OCI-LY1 (cell line): ENCODE measurements at regions not wholly inside any gene's neighbourhood (a gene's known extent, or its start where the extent isn't known, plus 50 kb on each side); places are given as distances from the start of the nearest gene placed in this dataset.
"Not testable (repeated sequence)": the region's sequence is repeated elsewhere in the genome, so short reads cannot be mapped to it uniquely, and the experiment has no call there.

ENCODE experiments used
- H2AFZ ChIP-seq: fragments of 200-600 bp; sonication (generic), shearing (Covaris generic); 2 replicates; pipeline ENCODE4 v1.6.0; 2014; ENCODE audit warnings: antibody characterized with exemption, mild to moderate bottlenecking, low read length
- H3F3A ChIP-seq: fragments of 200-600 bp; sonication (generic), shearing (Covaris generic); 2 replicates; pipeline ENCODE4 v1.6.0; 2014; ENCODE audit warnings: mild to moderate bottlenecking, antibody characterized with exemption, low read length, moderate library complexity; ENCODE audit not compliant: insufficient read depth
- H3K27ac ChIP-seq: fragments of 200-600 bp; sonication (generic); 2 replicates; pipeline ENCODE4 v1.5.1; 2014; ENCODE audit warnings: low read length, mixed run types, mild to moderate bottlenecking, low read depth; ENCODE audit not compliant: poor library complexity, severe bottlenecking
- H3K27me3 ChIP-seq: fragments of 200-600 bp; sonication (generic); 2 replicates; pipeline ENCODE4 v1.6.0; 2014; ENCODE audit warnings: antibody characterized with exemption, mild to moderate bottlenecking, low read length, moderate library complexity; ENCODE audit not compliant: insufficient read depth
- H3K36me3 ChIP-seq: fragments of 200-600 bp; sonication (generic); 2 replicates; pipeline ENCODE4 v1.6.1; 2014; ENCODE audit warnings: mild to moderate bottlenecking, antibody characterized with exemption, low read length, moderate library complexity, mixed read lengths; ENCODE audit not compliant: insufficient read depth
- H3K4me1 ChIP-seq: fragments of 200-600 bp; sonication (generic); 2 replicates; pipeline ENCODE4 v1.5.1; 2014; ENCODE audit warnings: mild to moderate bottlenecking, low read length, moderate library complexity; ENCODE audit not compliant: insufficient read depth, severe bottlenecking
- H3K4me2 ChIP-seq: fragments of 200-600 bp; sonication (generic), shearing (Covaris generic); 2 replicates; pipeline ENCODE4 v1.6.1; 2014; ENCODE audit warnings: low read length
- H3K4me3 ChIP-seq: fragments of 200-600 bp; sonication (generic); 2 replicates; pipeline ENCODE4 v1.5.1; 2014; ENCODE audit warnings: low read length, low read depth, mild to moderate bottlenecking, mixed read lengths; ENCODE audit not compliant: poor library complexity, severe bottlenecking
- H3K79me2 ChIP-seq: fragments of 200-600 bp; shearing (Covaris generic); 2 replicates; pipeline ENCODE4 v1.6.1; 2016; ENCODE audit warnings: mixed run types, low read length, mixed read lengths; ENCODE audit not compliant: insufficient read depth
- H3K9ac ChIP-seq: fragments of 200-600 bp; sonication (generic), shearing (Covaris generic); 2 replicates; pipeline ENCODE4 v1.6.1; 2014; ENCODE audit warnings: mild to moderate bottlenecking, low read length, mixed read lengths
- H3K9me2 ChIP-seq: fragments of 200-600 bp; sonication (generic), shearing (Covaris generic); 2 replicates; pipeline ENCODE4 v1.6.1; 2014; ENCODE audit warnings: low read depth, mild to moderate bottlenecking, low read length, mixed read lengths
- H3K9me3 ChIP-seq: fragments of 200-600 bp; shearing (Covaris generic); 2 replicates; pipeline ENCODE4 v1.6.1; 2014; ENCODE audit warnings: low read length, mixed read lengths
- H4K20me1 ChIP-seq: fragments of 200-600 bp; sonication (generic), shearing (Covaris generic); 2 replicates; pipeline ENCODE4 v1.6.0; 2016; ENCODE audit warnings: mild to moderate bottlenecking, low read length; ENCODE audit not compliant: insufficient read depth
- CTCF ChIP-seq: fragments of 200-600 bp; sonication (generic), shearing (Covaris generic); IDR thresholded peaks from 2 replicates; pipeline ENCODE4 v1.5.1; 2017; ENCODE audit warnings: mild to moderate bottlenecking, antibody characterized with exemption, low read length, moderate library complexity, mixed read lengths
- EZH2 ChIP-seq: fragments of 200-600 bp; sonication (generic), shearing (Covaris generic); IDR thresholded peaks from 2 replicates; pipeline ENCODE4 v1.8.0; 2017; ENCODE audit warnings: borderline replicate concordance, mixed run types, mild to moderate bottlenecking, antibody characterized with exemption, low read length, moderate library complexity, mixed read lengths

- Histone ChIP-seq H2AFZ (no peak overlapping the region), H3K4me2 (no peak overlapping the region), H3F3A (no peaks in the 10 kb centered on the region), H3K9me3 (no peaks in the 10 kb centered on the region), H3K36me3 (no peaks in the 10 kb centered on the region), H3K27ac (no peak overlapping the region), H3K27me3 (peaks cover 16% of the 10 kb centered on the region), H3K79me2 (no peaks in the 10 kb centered on the region), H3K4me3 (no peak overlapping the region), H3K9me2 (no peaks in the 10 kb centered on the region), H3K4me1 (peaks cover 11% of the 10 kb centered on the region), H3K9ac (no peak overlapping the region), H4K20me1 (no peaks in the 10 kb centered on the region)
- no peak for TF ChIP-seq CTCF
- no peak for TF ChIP-seq EZH2
These were observed 221.1 kb upstream of the AUTS2 start for GRCh38 chr7:69377191-69377590.

GRCh38 chr7:69388452-69389137, 209.7 kb upstream of the AUTS2 start:
- no peak for TF ChIP-seq CTCF
- no peak for TF ChIP-seq EZH2
- Histone ChIP-seq H3F3A (no peaks in the 10 kb centered on the region), H3K36me3 (no peaks in the 10 kb centered on the region), H4K20me1 (no peaks in the 10 kb centered on the region), H3K79me2 (no peaks in the 10 kb centered on the region), H3K9me3 (no peaks in the 10 kb centered on the region), H3K4me2 (no peak overlapping the region), H3K9ac (no peak overlapping the region), H3K4me3 (no peak overlapping the region), H3K27ac (no peak overlapping the region), H3K27me3 (peaks cover 14% of the 10 kb centered on the region; the same call in 1 of the 2 replicates), H3K9me2 (no peaks in the 10 kb centered on the region), H3K4me1 (no peaks in the 10 kb centered on the region), H2AFZ (no peak overlapping the region)

DNA sequence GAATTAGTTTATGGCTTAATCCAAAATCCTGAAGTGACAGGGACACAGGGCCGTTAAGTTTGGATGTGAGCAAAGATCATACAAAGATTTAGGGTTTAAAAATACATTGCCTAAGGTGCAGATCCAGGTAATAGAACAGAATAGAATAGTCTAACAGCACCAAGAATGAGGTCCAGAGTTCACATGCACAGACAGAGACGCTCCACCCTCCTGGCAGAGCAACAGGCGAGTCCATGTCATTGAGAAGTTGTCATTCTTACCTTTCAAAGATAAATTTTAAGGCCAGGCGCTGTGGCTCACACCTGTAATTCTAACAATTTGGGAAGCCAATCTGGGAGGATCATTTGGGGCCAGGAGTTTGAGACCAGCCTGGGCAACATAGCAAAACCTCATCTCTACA, 209.1 kb upstream of the AUTS2 start:
- Histone ChIP-seq H3K9me3 (no peaks in the 10 kb centered on the region), H3K27ac (no peak overlapping the region), H3K36me3 (no peaks in the 10 kb centered on the region), H3K79me2 (no peaks in the 10 kb centered on the region), H3K9ac (no peak overlapping the region), H3K9me2 (no peaks in the 10 kb centered on the region), H3F3A (no peaks in the 10 kb centered on the region), H3K4me1 (no peaks in the 10 kb centered on the region), H2AFZ (no peak overlapping the region), H3K4me3 (no peak overlapping the region), H3K27me3 (peaks cover 13% of the 10 kb centered on the region; the same call in 1 of the 2 replicates), H3K4me2 (no peak overlapping the region), H4K20me1 (no peaks in the 10 kb centered on the region)
- no peak for TF ChIP-seq CTCF
- TF ChIP-seq EZH2, result no peak

- not testable (repeated sequence) for H4K20me1 ChIP-seq, H3K9me2 ChIP-seq, H3K27me3 ChIP-seq, H3K4me3 ChIP-seq, H3K4me2 ChIP-seq, H3K9me3 ChIP-seq, H2AFZ ChIP-seq, H3K36me3 ChIP-seq, H3K9ac ChIP-seq, H3K27ac ChIP-seq, H3K4me1 ChIP-seq, H3F3A ChIP-seq, H3K79me2 ChIP-seq
These were observed 204.4 kb upstream of the AUTS2 start for GRCh38 chr7:69393912-69394311.
